ENCODE measurements at regions not wholly inside any gene's neighbourhood (a gene's known extent, or its start where the extent isn't known, plus 50 kb on each side); places are given as distances from the start of the nearest gene placed in this dataset.

GRCh38 chr1:60797351-60797750, 285.0 kb upstream of the NFIA start:
- no peaks in the 10 kb centered on the region for H4K20me1 ChIP-seq (ENCODE audit: control insufficient read depth, insufficient read depth, insufficient read length)

More at GRCh38 chr1:60797351-60797750, 285.0 kb upstream of the NFIA start:
- Mint-ChIP-seq H3K4me1 (peaks cover 5 to 8% of the 10 kb centered on the region in 2 experiments), H3K9me3 (no peaks in the 10 kb centered on the region), H3K4me3 (no peak overlapping the region), H3K27me3 (ENCODE audit: low read depth) (no peaks in the 10 kb centered on the region), H3K27ac (no peak overlapping the region), H3K36me3 (ENCODE audit: insufficient read depth in 1 of 3, low read depth in 3 of 3) (no peaks in the 10 kb centered on the region)
- Histone ChIP-seq H2BK20ac (ENCODE audit: low read depth, low read length, poor library complexity, severe bottlenecking) (no peak overlapping the region), H3K23ac (ENCODE audit: insufficient read length, low read depth, low read length) (no peak overlapping the region), H3T11ph (ENCODE audit: low read length) (no peak overlapping the region), H3K18ac (ENCODE audit: insufficient read length, low read depth, low read length) (no peak overlapping the region), H4K91ac (ENCODE audit: insufficient read length, low read depth, low read length) (no peak overlapping the region), H3K56ac (ENCODE audit: insufficient read length, low read depth, low read length) (no peak overlapping the region), H2BK12ac (ENCODE audit: insufficient read length, low read depth, low read length) (no peak overlapping the region), H3K4me1 (ENCODE audit: insufficient read depth, low read length) (no peaks in the 10 kb centered on the region), H4K8ac (replicated peaks; ENCODE audit: insufficient read length, low read depth, low read length) (no peak overlapping the region), H3K4me2 (ENCODE audit: insufficient read depth, insufficient read length, low read length) (no peak overlapping the region), H3K9ac (ENCODE audit: extremely low read depth, insufficient read length, low read length) (no peak overlapping the region), H3K14ac (ENCODE audit: insufficient read depth, low read length) (no peak overlapping the region), H4K5ac (ENCODE audit: insufficient read length, low read depth, low read length) (no peak overlapping the region), H2AK5ac (ENCODE audit: insufficient read length, low read length) (no peak overlapping the region), H3K4ac (ENCODE audit: low read depth, low read length) (no peak overlapping the region), H3K79me1 (ENCODE audit: insufficient read depth, low read depth, low read length, poor library complexity, severe bottlenecking) (no peaks in the 10 kb centered on the region), H3K27ac (ENCODE audit: insufficient read length, low read depth, low read length) (no peak overlapping the region), H2BK15ac (ENCODE audit: low read depth, low read length) (no peak overlapping the region), H3K9me3 (ENCODE audit: control insufficient read depth, low read depth, low read length) (no peaks in the 10 kb centered on the region), H2AFZ (ENCODE audit: low read length) (no peak overlapping the region), H2BK5ac (ENCODE audit: insufficient read length, low read length) (no peak overlapping the region), H2BK120ac (ENCODE audit: low read depth, low read length, poor library complexity, severe bottlenecking) (no peak overlapping the region), H3K79me2 (ENCODE audit: insufficient read depth, low read length) (no peaks in the 10 kb centered on the region), H3K23me2 (ENCODE audit: insufficient read length, low read depth, low read length, poor library complexity, severe bottlenecking) (no peaks in the 10 kb centered on the region), H3K27me3 (ENCODE audit: insufficient read depth, low read length) (no peaks in the 10 kb centered on the region)
- WGBS (ENCODE audit: extremely low coverage, insufficient read length, low lambda C conversion rate): no CpG with 5 or more reads among the region's 2 CpGs
- no peak for DNase-seq
- TF ChIP-seq, protein P1, sequence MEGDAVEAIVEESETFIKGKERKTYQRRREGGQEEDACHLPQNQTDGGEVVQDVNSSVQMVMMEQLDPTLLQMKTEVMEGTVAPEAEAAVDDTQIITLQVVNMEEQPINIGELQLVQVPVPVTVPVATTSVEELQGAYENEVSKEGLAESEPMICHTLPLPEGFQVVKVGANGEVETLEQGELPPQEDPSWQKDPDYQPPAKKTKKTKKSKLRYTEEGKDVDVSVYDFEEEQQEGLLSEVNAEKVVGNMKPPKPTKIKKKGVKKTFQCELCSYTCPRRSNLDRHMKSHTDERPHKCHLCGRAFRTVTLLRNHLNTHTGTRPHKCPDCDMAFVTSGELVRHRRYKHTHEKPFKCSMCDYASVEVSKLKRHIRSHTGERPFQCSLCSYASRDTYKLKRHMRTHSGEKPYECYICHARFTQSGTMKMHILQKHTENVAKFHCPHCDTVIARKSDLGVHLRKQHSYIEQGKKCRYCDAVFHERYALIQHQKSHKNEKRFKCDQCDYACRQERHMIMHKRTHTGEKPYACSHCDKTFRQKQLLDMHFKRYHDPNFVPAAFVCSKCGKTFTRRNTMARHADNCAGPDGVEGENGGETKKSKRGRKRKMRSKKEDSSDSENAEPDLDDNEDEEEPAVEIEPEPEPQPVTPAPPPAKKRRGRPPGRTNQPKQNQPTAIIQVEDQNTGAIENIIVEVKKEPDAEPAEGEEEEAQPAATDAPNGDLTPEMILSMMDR (conservative IDR thresholded peaks at IDR 0.05): no peak
